ENCODE measurements at regions not wholly inside any gene's neighbourhood (a gene's known extent, or its start where the extent isn't known, plus 50 kb on each side); places are given as distances from the start of the nearest gene placed in this dataset.

GRCh38 chr15:79608066-79608864, 176.1 kb downstream of the MINAR1 start:
- no peaks in the 10 kb centered on the region for H3K27me3 ChIP-seq (ENCODE audit: insufficient read depth, low read depth, severe bottlenecking)
- no peak overlapping the region for H3K27ac ChIP-seq
- no peak overlapping the region for H3K4me3 ChIP-seq (ENCODE audit: low read depth, low read length)
- no peaks in the 10 kb centered on the region for H3K36me3 ChIP-seq
- TF ChIP-seq CTCF (IDR thresholded peaks at IDR 0.05; ENCODE audit: low read depth, low read length): no peak
- H3K9me3 ChIP-seq (ENCODE audit: severe bottlenecking): no peaks in the 10 kb centered on the region
- DNase-seq: no peak

- Histone ChIP-seq H3K9me3 (ENCODE audit: severe bottlenecking) (no peaks in the 10 kb centered on the region), H3K4me3 (ENCODE audit: low read depth, low read length) (no peak overlapping the region), H3K36me3 (no peaks in the 10 kb centered on the region), H3K27ac (no peak overlapping the region), H3K27me3 (ENCODE audit: insufficient read depth, low read depth, severe bottlenecking) (no peaks in the 10 kb centered on the region)
- TF ChIP-seq CTCF (IDR thresholded peaks at IDR 0.05; ENCODE audit: low read depth, low read length): no peak
- DNase-seq: no peak
Observed at GRCh38 chr15:79609506-79609905, 177.4 kb downstream of the MINAR1 start.

- Histone ChIP-seq H3K4me3 (ENCODE audit: low read depth, low read length) (no peak overlapping the region), H3K27me3 (ENCODE audit: insufficient read depth, low read depth, severe bottlenecking) (no peaks in the 10 kb centered on the region), H3K9me3 (ENCODE audit: severe bottlenecking) (no peaks in the 10 kb centered on the region), H3K27ac (no peak overlapping the region), H3K36me3 (no peaks in the 10 kb centered on the region)
- no peak for DNase-seq
- no peak for TF ChIP-seq CTCF (IDR thresholded peaks at IDR 0.05; ENCODE audit: low read depth, low read length)
Observed at GRCh38 chr15:79610021-79610420, 177.9 kb downstream of the MINAR1 start.

GRCh38 chr15:79615754-79616153, 183.6 kb downstream of the MINAR1 start:
- Histone ChIP-seq H3K4me3 (ENCODE audit: low read depth, low read length) (no peak overlapping the region), H3K27ac (no peak overlapping the region), H3K36me3 (no peaks in the 10 kb centered on the region), H3K9me3 (ENCODE audit: severe bottlenecking) (no peaks in the 10 kb centered on the region), H3K27me3 (ENCODE audit: insufficient read depth, low read depth, severe bottlenecking) (no peaks in the 10 kb centered on the region)
- DNase-seq: no peak
- no peak for TF ChIP-seq CTCF (IDR thresholded peaks at IDR 0.05; ENCODE audit: low read depth, low read length)

GRCh38 chr15:79617071-79617470, 184.9 kb downstream of the MINAR1 start:
- no peak for TF ChIP-seq CTCF (IDR thresholded peaks at IDR 0.05; ENCODE audit: low read depth, low read length)
- Histone ChIP-seq H3K4me3 (ENCODE audit: low read depth, low read length) (no peak overlapping the region), H3K27ac (no peak overlapping the region), H3K9me3 (ENCODE audit: severe bottlenecking) (no peaks in the 10 kb centered on the region), H3K27me3 (ENCODE audit: insufficient read depth, low read depth, severe bottlenecking) (no peaks in the 10 kb centered on the region), H3K36me3 (no peaks in the 10 kb centered on the region)
- no peak for DNase-seq

Measured in WERI-Rb-1 (cell line).